Superior temporal gyrus (tissue), 1 donor: ENCODE measurements at regions not wholly inside any gene's neighbourhood (a gene's known extent, or its start where the extent isn't known, plus 50 kb on each side); places are given as distances from the start of the nearest gene placed in this dataset.

Experiments used
- DNase-seq: peaks from one replicate; pipeline ENCODE4 v3.0.0-alpha.2; 2016; ENCODE audit errors: extremely low spot score

- DNase-seq, result no peak
These were observed 140.9 kb downstream of the CXCL12 start for GRCh38 chr10:44243851-44244510.

- no peak for DNase-seq
These were observed 142.1 kb downstream of the CXCL12 start for GRCh38 chr10:44242826-44243225.

GRCh38 chr10:44242091-44242490 is 142.8 kb downstream of the CXCL12 start:
- no peak for DNase-seq

- DNase-seq, result no peak
These were observed 144.2 kb downstream of the CXCL12 start for GRCh38 chr10:44240584-44241205.

- DNase-seq, result no peak
These were observed 146.7 kb downstream of the CXCL12 start for GRCh38 chr10:44238212-44238611.

GRCh38 chr10:44237364-44238049 is 147.4 kb downstream of the CXCL12 start:
- DNase-seq, result no peak

- DNase-seq, result no peak
These were observed 149.5 kb downstream of the CXCL12 start for GRCh38 chr10:44235363-44235762.

GRCh38 chr10:44234483-44234875 is 150.4 kb downstream of the CXCL12 start:
- DNase-seq, result no peak

- DNase-seq, result no peak
These were observed 151.1 kb downstream of the CXCL12 start for GRCh38 chr10:44233561-44234482.

GRCh38 chr10:44217274-44217820 is 167.6 kb downstream of the CXCL12 start:
- no peak for DNase-seq

- no peak for DNase-seq
These were observed 168.8 kb downstream of the CXCL12 start for GRCh38 chr10:44216073-44216472.

- no peak for DNase-seq
These were observed 175.1 kb downstream of the CXCL12 start for GRCh38 chr10:44209811-44210210.

GRCh38 chr10:44207160-44207559 is 177.7 kb downstream of the CXCL12 start:
- DNase-seq, result no peak

- no peak for DNase-seq
These were observed 178.6 kb downstream of the CXCL12 start for GRCh38 chr10:44206127-44206818.

GRCh38 chr10:44205067-44205466 is 179.8 kb downstream of the CXCL12 start:
- DNase-seq, result no peak

GRCh38 chr10:44203535-44203934 is 181.4 kb downstream of the CXCL12 start:
- DNase-seq, result no peak

- DNase-seq, result no peak
These were observed 181.9 kb downstream of the CXCL12 start for GRCh38 chr10:44202952-44203351.

GRCh38 chr10:44201656-44202055 is 183.2 kb downstream of the CXCL12 start:
- DNase-seq, result no peak

- DNase-seq, result no peak
These were observed 183.9 kb downstream of the CXCL12 start for GRCh38 chr10:44201011-44201410.

GRCh38 chr10:44199991-44200655 is 184.8 kb downstream of the CXCL12 start:
- DNase-seq, result no peak

- no peak for DNase-seq
These were observed 185.6 kb downstream of the CXCL12 start for GRCh38 chr10:44199267-44199666.
